GM12878 (cell line): ENCODE measurements at regions not wholly inside any gene's neighbourhood (a gene's known extent, or its start where the extent isn't known, plus 50 kb on each side); places are given as distances from the start of the nearest gene placed in this dataset.

Experiments used
- ATAC-seq: fragments of 200-7000 bp; cut with Tn5 transposase; 3 replicates; pipeline ENCODE4 v1.9.1; 2020; ENCODE audit warnings: mild to moderate bottlenecking, moderate library complexity
- BruUV-seq: library from RNA; stranded (reverse); fragments of 400-500 nt; replicated peaks from 2 replicates; lab custom pipeline; 2021; lab: Mats Ljungman, UMichigan
- CTCF ChIA-PET: fragments of 300-600 bp; sonication (Branson Sonifier 250); formaldehyde crosslinking; extraction: SDS; loops from one replicate; lab custom pipeline; 2021; ENCODE audit warnings: inconsistent platforms; lab: Yijun Ruan, JAX
- POLR2A ChIA-PET: fragments of 350-600 bp; formaldehyde crosslinking; extraction: SDS; loops from one replicate; lab custom pipeline; 2021; ENCODE audit warnings: inconsistent platforms; lab: Charles Lee
- RAD21 ChIA-PET: fragments of 300-600 bp; sonication (Branson Sonifier 250); formaldehyde crosslinking; loops from one replicate; lab custom pipeline; 2023; ENCODE audit warnings: antibody characterized with exemption; ENCODE audit not compliant: unreplicated experiment; lab: Charles Lee
- SMC1A ChIA-PET: fragments of 300-600 bp; sonication (Branson Sonifier 250); formaldehyde crosslinking; loops from one replicate; lab custom pipeline; 2023; ENCODE audit not compliant: unreplicated experiment, uncharacterized antibody; lab: Charles Lee
- DNase-seq: peaks from one replicate; pipeline ENCODE4 v3.0.0-alpha.2; 2011; ENCODE audit warnings: low read depth, low spot score
- FAIRE-seq: peaks from 3 replicates; lab custom pipeline; 2011; peaks lifted over from hg19 to GRCh38; lab: Jason Lieb, UNC
- H2AFZ ChIP-seq: 2 replicates; pipeline ENCODE4 v1.6.0; 2011; ENCODE audit warnings: low read depth, low read length, control low read depth; ENCODE audit not compliant: control insufficient read depth
- H3K27ac ChIP-seq: 2 replicates; pipeline ENCODE4 v1.5.1; 2011; ENCODE audit warnings: control low read depth; ENCODE audit not compliant: control insufficient read depth, insufficient read depth
- H3K27me3 ChIP-seq, 2 experiments: replicated peaks in 1 of 2; 2 replicates each; pipeline versions ENCODE4 v1.6.0 to v1.6.1; 2011; ENCODE audit warnings: low read length in 1 of 2; ENCODE audit not compliant: control insufficient read depth in 2 of 2, insufficient read depth in 2 of 2
- H3K36me3 ChIP-seq, 2 experiments: 2 replicates each; pipeline ENCODE4 v1.5.1; 2011; ENCODE audit warnings: low read length in 1 of 2; ENCODE audit not compliant: control insufficient read depth in 2 of 2, insufficient read depth in 2 of 2
- H3K4me1 ChIP-seq: 2 replicates; pipeline ENCODE4 v1.6.1; 2011; ENCODE audit warnings: mild to moderate bottlenecking, low read length, moderate library complexity, mixed read lengths; ENCODE audit not compliant: control insufficient read depth, insufficient read depth
- H3K4me2 ChIP-seq: 2 replicates; pipeline ENCODE4 v1.6.0; 2011; ENCODE audit warnings: control low read depth; ENCODE audit not compliant: control insufficient read depth, insufficient read depth
- H3K4me3 ChIP-seq: fragments of 200-600 bp; sonication (generic); 2 replicates; pipeline ENCODE4 v1.5.1; 2016
- H3K79me2 ChIP-seq: 2 replicates; pipeline ENCODE4 v1.6.0; 2011; ENCODE audit warnings: low read length; ENCODE audit not compliant: control insufficient read depth, insufficient read depth
- H3K9ac ChIP-seq: 2 replicates; pipeline ENCODE4 v1.8.0; 2011; ENCODE audit warnings: low read length, control low read depth, mixed read lengths; ENCODE audit not compliant: control insufficient read depth, insufficient read depth
- H3K9me3 ChIP-seq: replicated peaks from 3 replicates; pipeline ENCODE4 v1.5.1; 2011; ENCODE audit warnings: mild to moderate bottlenecking, low read length; ENCODE audit not compliant: control insufficient read depth, insufficient read depth
- H4K20me1 ChIP-seq: 2 replicates; pipeline ENCODE4 v1.6.0; 2011; ENCODE audit not compliant: control insufficient read depth, insufficient read depth
- ASH2L ChIP-seq: fragments of 300-600, 200-600 bp; sonication (generic); IDR thresholded peaks from 2 replicates; pipeline ENCODE4 v1.6.1; 2017; ENCODE audit warnings: low read depth, mild to moderate bottlenecking, borderline replicate concordance
- ATF7 ChIP-seq: fragments of 450-650 bp; IDR thresholded peaks from 2 replicates; pipeline ENCODE4 v1.6.1; 2016; ENCODE audit warnings: low read depth, mild to moderate bottlenecking
- CHD1 ChIP-seq: IDR thresholded peaks from 2 replicates; pipeline ENCODE4 v1.6.1; 2012; ENCODE audit warnings: low read depth, low read length, improper control_type of control experiment
- GATAD2B ChIP-seq: fragments of 450-650 bp; conservative IDR thresholded peaks from 2 replicates; pipeline ENCODE4 v1.6.1; 2017; ENCODE audit warnings: low read depth, mild to moderate bottlenecking, moderate library complexity
- HDAC2 ChIP-seq: fragments of 200-600 bp; sonication (generic); IDR thresholded peaks from 2 replicates; pipeline ENCODE4 v1.6.1; 2017
- JUND ChIP-seq: IDR thresholded peaks from 2 replicates; pipeline ENCODE4 v1.6.1; 2012; ENCODE audit warnings: low read depth, mild to moderate bottlenecking, low read length, improper control_type of control experiment, moderate library complexity
- MTA2 ChIP-seq: fragments of 450-650 bp; IDR thresholded peaks from 2 replicates; pipeline ENCODE4 v1.6.1; 2016; ENCODE audit warnings: low read depth, mild to moderate bottlenecking, moderate library complexity
- NFXL1 ChIP-seq: fragments of 450-650 bp; IDR thresholded peaks from 2 replicates; pipeline ENCODE4 v1.6.1; 2017; ENCODE audit warnings: antibody characterized with exemption, mild to moderate bottlenecking, borderline replicate concordance
- RAD21 ChIP-seq: IDR thresholded peaks from 2 replicates; pipeline ENCODE4 v1.6.1; 2011; ENCODE audit warnings: mild to moderate bottlenecking, low read depth, low read length, moderate library complexity; ENCODE audit not compliant: insufficient read depth
- RCOR1 ChIP-seq: conservative IDR thresholded peaks from 2 replicates; pipeline ENCODE4 v1.6.1; 2012; ENCODE audit warnings: low read depth, low read length, improper control_type of control experiment
- RUNX3 ChIP-seq: IDR thresholded peaks from 2 replicates; pipeline ENCODE4 v1.6.1; 2012; ENCODE audit warnings: low read length, inconsistent platforms
- SMAD5 ChIP-seq: IDR thresholded peaks from 2 replicates; pipeline ENCODE4 v1.6.1; 2016; ENCODE audit warnings: antibody characterized with exemption, low read depth
- SPI1 ChIP-seq: IDR thresholded peaks from 2 replicates; pipeline ENCODE4 v1.6.1; 2011; ENCODE audit warnings: low read depth, mild to moderate bottlenecking, low read length, moderate library complexity, borderline replicate concordance; ENCODE audit not compliant: insufficient read depth
- STAT3 ChIP-seq: IDR thresholded peaks from 2 replicates; pipeline ENCODE4 v1.6.1; 2011; ENCODE audit warnings: low read depth, low read length, improper control_type of control experiment
- ZBTB4 ChIP-seq: fragments of 450-650 bp; formaldehyde crosslinking; IDR thresholded peaks from 2 replicates; pipeline ENCODE4 v1.4.0; 2022; ENCODE audit warnings: mild to moderate bottlenecking, moderate library complexity
- ZNF384 ChIP-seq: IDR thresholded peaks from 2 replicates; pipeline ENCODE4 v1.6.1; 2012; ENCODE audit warnings: low read depth, mild to moderate bottlenecking, low read length, improper control_type of control experiment, borderline replicate concordance
- WGBS: methylation state at CpG from one replicate; pipeline ENCODE4 v1.1.6; 2016; ENCODE audit warnings: low lambda C conversion rate; ENCODE audit not compliant: insufficient replicate concordance, insufficient coverage; ENCODE audit errors: missing lambda C conversion rate; 5-methylcytosine and 5-hydroxymethylcytosine counted together
- in situ Hi-C: fragments of 300-500 bp; cut with MboI; formaldehyde crosslinking; loops from 9 replicates; pipeline ENCODE4 v1.14.3; 2018; ENCODE audit warnings: mixed read lengths
- intact Hi-C: fragments of 100-400 bp; cut with micrococcal nuclease; formaldehyde crosslinking; loops from one replicate; pipeline ENCODE4 v1.14.2; 2022; ENCODE audit not compliant: unreplicated experiment

GRCh38 chr6:21648475-21649050 lies 55.0 kb downstream of the SOX4 start:
- 17% methylated on average over 3 of the region's 3 CpGs for WGBS
- in situ Hi-C loops (no loop called here), intact Hi-C loops (no loop called here)
- Histone ChIP-seq H3K27me3 (no peaks in the 10 kb centered on the region), H3K9me3 (no peaks in the 10 kb centered on the region), H3K4me2 (no peak overlapping the region), H2AFZ (no peak overlapping the region), H3K27ac (no peak overlapping the region), H3K4me3 (no peak overlapping the region), H3K9ac (no peak overlapping the region), H3K4me1 (no peaks in the 10 kb centered on the region), H4K20me1 (no peaks in the 10 kb centered on the region), H3K79me2 (no peaks in the 10 kb centered on the region), H3K36me3 (no peaks in the 10 kb centered on the region)
- FAIRE-seq (no peak), DNase-seq (no peak), ATAC-seq (peak; percentile 90)
- ChIA-PET POLR2A (no interaction called here), CTCF (no interaction called here), SMC1A (no interaction called here), RAD21 (interaction anchor here (0.7 kb wide), 1 partner anchor 47 kb away, joined by 3 read pairs; no protein-coding TSS in a partner anchor)
- BruUV-seq, result no TSS peak
- TF ChIP-seq MTA2 (peak; percentile 39; the same call in 1 of the 2 replicates), STAT3 (no peak), SPI1 (peak; percentile 81), HDAC2 (no peak), CHD1 (no peak), SMAD5 (no peak), GATAD2B (no peak), RAD21 (no peak), ZBTB4 (CRISPR knock-in tag) (no peak), JUND (no peak), ZNF384 (peak; percentile 98), ASH2L (no peak), ATF7 (peak; percentile 59; the same call in 1 of the 2 replicates), NFXL1 (no peak), RCOR1 (no peak), RUNX3 (peak; percentile 92)
